HEK293T (cell line): ENCODE measurements at regions not wholly inside any gene's neighbourhood (a gene's known extent, or its start where the extent isn't known, plus 50 kb on each side); places are given as distances from the start of the nearest gene placed in this dataset.

Source experiments
- CTCF ChIA-PET: fragments of 350-600 bp; formaldehyde crosslinking; extraction: SDS; loops from one replicate; lab custom pipeline; 2021; ENCODE audit warnings: antibody characterized with exemption, inconsistent platforms; lab: Yijun Ruan, JAX
- POLR2A ChIA-PET: fragments of 350-600 bp; formaldehyde crosslinking; extraction: SDS; loops from one replicate; lab custom pipeline; 2020; ENCODE audit warnings: antibody characterized with exemption, inconsistent platforms; lab: Yijun Ruan, JAX
- DNase-seq: peaks from one replicate; pipeline ENCODE4 v3.0.0; 2012; ENCODE audit warnings: mixed read lengths; ENCODE audit errors: extremely low spot score
- ARNT ChIP-seq: fragments of 450-650 bp; IDR thresholded peaks from 2 replicates; pipeline ENCODE4 v1.6.1; 2017; ENCODE audit warnings: mild to moderate bottlenecking
- CTBP1 ChIP-seq: fragments of 450-650 bp; IDR thresholded peaks from 2 replicates; pipeline ENCODE4 v1.6.1; 2016; ENCODE audit warnings: borderline replicate concordance
- ELF4 ChIP-seq: fragments of 450-650 bp; IDR thresholded peaks from 2 replicates; pipeline ENCODE4 v1.6.1; 2017; ENCODE audit warnings: antibody characterized with exemption
- FOXA1 ChIP-seq: fragments of 450-650 bp; IDR thresholded peaks from 2 replicates; pipeline ENCODE4 v1.6.1; 2016; ENCODE audit warnings: mild to moderate bottlenecking
- FOXK2 ChIP-seq: fragments of 450-650 bp; IDR thresholded peaks from 2 replicates; pipeline ENCODE4 v1.6.1; 2016; ENCODE audit warnings: mild to moderate bottlenecking
- FOXM1 ChIP-seq: fragments of 450-650 bp; IDR thresholded peaks from 2 replicates; pipeline ENCODE4 v1.6.1; 2017; ENCODE audit warnings: mild to moderate bottlenecking, borderline replicate concordance
- HDGF ChIP-seq: fragments of 450-650 bp; IDR thresholded peaks from 2 replicates; pipeline ENCODE4 v1.6.1; 2017; ENCODE audit warnings: antibody characterized with exemption, borderline replicate concordance
- L3MBTL2 ChIP-seq: fragments of 450-650 bp; conservative IDR thresholded peaks from 2 replicates; pipeline ENCODE4 v1.6.1; 2016; ENCODE audit warnings: mild to moderate bottlenecking
- LEF1 ChIP-seq: fragments of 450-650 bp; IDR thresholded peaks from 2 replicates; pipeline ENCODE4 v1.6.1; 2017; ENCODE audit warnings: mild to moderate bottlenecking, borderline replicate concordance
- NFRKB ChIP-seq: fragments of 450-650 bp; IDR thresholded peaks from 2 replicates; pipeline ENCODE4 v1.6.1; 2016; ENCODE audit warnings: mild to moderate bottlenecking, moderate library complexity
- PKNOX1 ChIP-seq: fragments of 450-650 bp; IDR thresholded peaks from 2 replicates; pipeline ENCODE4 v1.6.1; 2016
- SP1 ChIP-seq: fragments of 450-650 bp; IDR thresholded peaks from 2 replicates; pipeline ENCODE4 v1.6.1; 2017
- SUZ12 ChIP-seq: fragments of 450-650 bp; IDR thresholded peaks from 2 replicates; pipeline ENCODE4 v1.6.1; 2016; ENCODE audit warnings: mild to moderate bottlenecking
- TARDBP ChIP-seq: fragments of 450-650 bp; IDR thresholded peaks from 2 replicates; pipeline ENCODE4 v1.6.1; 2016
- ZNF384 ChIP-seq: fragments of 450-650 bp; IDR thresholded peaks from 2 replicates; pipeline ENCODE4 v1.6.1; 2016

DNA sequence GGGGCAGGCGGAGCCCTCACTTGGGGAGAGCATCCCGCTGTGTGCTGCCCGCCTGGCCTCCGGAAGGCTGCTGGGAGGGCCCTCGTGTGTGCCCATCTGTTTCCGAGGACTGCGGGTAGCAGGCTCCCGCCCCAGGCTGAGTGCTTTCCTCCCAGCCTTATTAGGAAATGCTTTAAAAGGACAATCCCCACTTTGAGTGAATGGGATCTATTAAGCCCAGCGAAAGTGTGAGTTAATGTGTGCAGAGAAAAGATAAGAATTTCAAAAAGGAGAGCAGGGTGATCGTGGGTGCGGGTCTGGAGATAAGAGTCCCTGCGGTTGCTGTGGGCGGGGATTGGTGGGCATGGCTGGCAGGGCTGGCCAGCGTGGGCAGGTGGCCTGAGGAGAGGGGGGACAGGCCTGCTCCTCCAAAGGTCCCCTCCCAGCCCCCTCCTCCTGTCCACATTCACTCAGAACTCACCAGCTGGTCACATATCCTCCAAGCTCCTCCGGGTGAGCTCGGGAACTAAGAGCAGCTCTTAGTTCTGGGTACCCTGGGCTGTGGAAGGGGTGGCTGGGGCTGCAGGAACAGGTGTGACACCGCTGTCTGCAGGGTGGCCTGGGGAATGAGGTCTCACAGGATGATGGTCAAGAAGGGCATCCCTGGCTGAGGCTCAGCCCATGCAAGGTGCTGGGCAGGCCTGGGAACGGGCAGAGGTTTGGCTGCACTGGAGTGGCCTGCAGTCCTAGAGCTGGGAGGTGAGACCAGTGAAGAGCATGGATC, 1260.3 kb downstream of the BRD1 start:
- CTCF ChIA-PET = no interaction called here

GRCh38 chr22:48566741-48567140, 1260.9 kb downstream of the BRD1 start:
- POLR2A ChIA-PET = no interaction called here
- TF ChIP-seq ARNT (no peak), FOXA1 (no peak), L3MBTL2 (no peak), LEF1 (no peak), ZNF384 (no peak), SUZ12 (no peak), PKNOX1 (no peak), HDGF (no peak), FOXK2 (no peak)
- CTCF ChIA-PET = no interaction called here
- DNase-seq = no peak

More for the DNA sequence above, 1260.3 kb downstream of the BRD1 start:
- TF ChIP-seq FOXM1 = no peak
- TF ChIP-seq TARDBP = no peak
- TF ChIP-seq PKNOX1 = no peak
- no peak for TF ChIP-seq SP1
- TF ChIP-seq NFRKB = no peak
- TF ChIP-seq CTBP1 = no peak
- no peak for TF ChIP-seq HDGF
- TF ChIP-seq FOXK2 = no peak
- no peak for TF ChIP-seq LEF1
- no peak for DNase-seq
- POLR2A ChIA-PET = no interaction called here

DNA sequence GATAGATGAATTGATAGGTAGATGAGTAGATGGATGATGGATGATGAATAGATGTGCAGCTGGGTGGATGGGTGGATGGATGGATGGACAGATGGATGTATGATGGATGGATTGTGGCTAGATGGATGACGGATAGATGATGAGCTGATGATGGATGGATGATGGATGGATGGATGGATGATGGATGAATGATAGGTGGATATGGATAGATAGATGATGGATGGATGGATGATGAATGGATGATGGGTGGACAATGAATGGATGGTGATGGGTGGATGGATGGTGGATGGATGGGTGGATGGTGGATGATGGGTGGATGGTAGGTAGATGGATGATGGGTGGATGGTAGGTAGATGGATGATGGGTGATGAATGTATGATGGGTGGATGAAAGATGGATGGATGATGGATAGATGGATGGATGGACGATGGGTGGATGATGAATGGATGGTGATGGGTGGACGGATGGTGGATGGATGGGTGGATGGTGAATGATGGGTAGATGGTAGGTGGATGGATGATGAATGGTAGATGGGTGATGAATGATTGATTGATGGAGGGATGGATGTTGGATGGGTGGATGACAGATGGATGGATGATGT, 1261.7 kb downstream of the BRD1 start:
- no peak for TF ChIP-seq ARNT
- no peak for TF ChIP-seq PKNOX1
- POLR2A ChIA-PET = no interaction called here
- CTCF ChIA-PET = no interaction called here
- DNase-seq = no peak

DNA sequence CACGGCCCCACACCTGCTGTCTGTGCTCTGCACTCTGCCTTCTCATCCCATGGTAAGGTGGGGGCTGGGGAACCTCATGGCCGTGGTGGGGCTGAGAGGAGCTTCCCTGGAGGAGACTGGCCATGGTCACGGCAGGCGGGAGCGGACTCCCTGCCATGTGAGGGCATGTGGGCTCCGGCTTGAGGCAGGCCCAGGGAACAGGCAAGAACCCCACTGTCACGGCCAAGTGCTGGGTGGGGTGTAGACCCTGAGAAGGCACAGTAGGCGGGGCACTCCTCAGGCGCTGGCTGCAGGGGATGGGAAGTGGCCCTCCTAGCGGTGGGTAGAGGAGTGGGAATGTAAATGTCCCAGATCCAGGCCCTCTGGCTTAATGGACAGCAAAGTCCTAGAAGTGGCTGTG, 1262.7 kb downstream of the BRD1 start:
- CTCF ChIA-PET = no interaction called here
- DNase-seq = no peak
- POLR2A ChIA-PET = no interaction called here
- TF ChIP-seq L3MBTL2 (no peak), ARNT (no peak), PKNOX1 (no peak), ZNF384 (no peak), NFRKB (no peak), SP1 (no peak), TARDBP (no peak), FOXA1 (no peak), LEF1 (no peak), ELF4 (no peak), FOXK2 (no peak)

DNA sequence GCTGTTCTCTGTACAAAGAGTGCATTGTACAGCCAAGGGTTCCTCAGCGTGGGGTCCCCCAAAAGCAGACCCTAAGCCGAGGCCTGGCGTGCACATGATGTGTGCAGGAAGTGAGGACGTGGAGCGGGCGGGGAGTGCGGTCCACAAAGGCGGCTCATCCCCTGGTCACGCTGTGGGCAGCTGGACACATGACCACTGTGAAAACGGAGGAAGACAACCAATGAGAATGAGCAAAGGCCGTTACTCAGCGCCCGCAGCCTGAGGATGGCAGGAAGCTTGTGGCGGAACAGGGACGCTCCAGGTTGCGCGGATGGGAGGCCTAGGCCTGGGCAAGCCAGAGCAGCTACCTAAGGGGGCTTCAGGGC, 1263.7 kb downstream of the BRD1 start:
- CTCF ChIA-PET = no interaction called here
- POLR2A ChIA-PET = no interaction called here
- no peak for TF ChIP-seq L3MBTL2
- TF ChIP-seq HDGF = no peak
- no peak for TF ChIP-seq PKNOX1
- no peak for TF ChIP-seq TARDBP
- TF ChIP-seq CTBP1 = no peak
- no peak for TF ChIP-seq FOXK2
- no peak for TF ChIP-seq NFRKB
- TF ChIP-seq ZNF384 = no peak
- TF ChIP-seq LEF1 = no peak
- no peak for TF ChIP-seq SP1
- no peak for TF ChIP-seq ELF4
- DNase-seq = no peak
